ENCODE measurements at regions not wholly inside any gene's neighbourhood (a gene's known extent, or its start where the extent isn't known, plus 50 kb on each side); places are given as distances from the start of the nearest gene placed in this dataset.

GRCh38 chr6:44649365-44650025, 262.0 kb downstream of the CDC5L start:
- no peak for DNase-seq (ENCODE audit: insufficient read length, low spot score, missing footprints)
- Histone ChIP-seq H2AFZ (ENCODE audit: low read length) (no peak overlapping the region), H4K20me1 (ENCODE audit: insufficient read depth, low read length) (no peaks in the 10 kb centered on the region), H3K27ac (ENCODE audit: low read depth, low read length) (no peak overlapping the region), H3K36me3 (ENCODE audit: insufficient read depth, low read length) (no peaks in the 10 kb centered on the region), H3K79me2 (ENCODE audit: insufficient read depth, low read length) (no peaks in the 10 kb centered on the region), H3K4me1 (ENCODE audit: insufficient read depth, low read length) (peaks cover 39% of the 10 kb centered on the region), H3K27me3 (ENCODE audit: insufficient read depth, low read length) (no peaks in the 10 kb centered on the region), H3K4me2 (ENCODE audit: insufficient read depth, low read length) (peak overlapping the region; percentile 43), H3K4me3 (ENCODE audit: insufficient read depth, low read length) (no peak overlapping the region), H3K9me3 (ENCODE audit: low read depth, low read length) (no peaks in the 10 kb centered on the region)
- no peak for TF ChIP-seq CTCF (IDR thresholded peaks at IDR 0.05; ENCODE audit: extremely low read depth, low read depth, low read length)

- no peaks in the 10 kb centered on the region for H3K9me3 ChIP-seq (ENCODE audit: low read depth, low read length)
- H3K4me3 ChIP-seq (ENCODE audit: insufficient read depth, low read length) = no peak overlapping the region
- H3K27ac ChIP-seq (ENCODE audit: low read depth, low read length) = no peak overlapping the region
- no peak for TF ChIP-seq CTCF (IDR thresholded peaks at IDR 0.05; ENCODE audit: extremely low read depth, low read depth, low read length)
- no peak for DNase-seq (ENCODE audit: insufficient read length, low spot score, missing footprints)
- no peak overlapping the region for H3K4me2 ChIP-seq (ENCODE audit: insufficient read depth, low read length)
- peaks cover 42% of the 10 kb centered on the region for H3K4me1 ChIP-seq (ENCODE audit: insufficient read depth, low read length)
- H3K79me2 ChIP-seq (ENCODE audit: insufficient read depth, low read length) = no peaks in the 10 kb centered on the region
- H4K20me1 ChIP-seq (ENCODE audit: insufficient read depth, low read length) = no peaks in the 10 kb centered on the region
- no peaks in the 10 kb centered on the region for H3K27me3 ChIP-seq (ENCODE audit: insufficient read depth, low read length)
- H3K36me3 ChIP-seq (ENCODE audit: insufficient read depth, low read length) = no peaks in the 10 kb centered on the region
- H2AFZ ChIP-seq (ENCODE audit: low read length) = no peak overlapping the region
Measured at GRCh38 chr6:44650495-44650894, 263.0 kb downstream of the CDC5L start.

- H3K79me2 ChIP-seq (ENCODE audit: insufficient read depth, low read length) = no peaks in the 10 kb centered on the region
- no peak for TF ChIP-seq CTCF (IDR thresholded peaks at IDR 0.05; ENCODE audit: extremely low read depth, low read depth, low read length)
- no peak overlapping the region for H3K27ac ChIP-seq (ENCODE audit: low read depth, low read length)
- H3K4me3 ChIP-seq (ENCODE audit: insufficient read depth, low read length) = no peak overlapping the region
- no peaks in the 10 kb centered on the region for H3K36me3 ChIP-seq (ENCODE audit: insufficient read depth, low read length)
- no peaks in the 10 kb centered on the region for H3K9me3 ChIP-seq (ENCODE audit: low read depth, low read length)
- DNase-seq (ENCODE audit: insufficient read length, low spot score, missing footprints) = no peak
- peaks cover 42% of the 10 kb centered on the region for H3K4me1 ChIP-seq (ENCODE audit: insufficient read depth, low read length)
- H2AFZ ChIP-seq (ENCODE audit: low read length) = no peak overlapping the region
- no peaks in the 10 kb centered on the region for H3K27me3 ChIP-seq (ENCODE audit: insufficient read depth, low read length)
- no peak overlapping the region for H3K4me2 ChIP-seq (ENCODE audit: insufficient read depth, low read length)
- H4K20me1 ChIP-seq (ENCODE audit: insufficient read depth, low read length) = no peaks in the 10 kb centered on the region
Measured at GRCh38 chr6:44650947-44651346, 263.4 kb downstream of the CDC5L start.

GRCh38 chr6:44651604-44652003, 264.1 kb downstream of the CDC5L start:
- Histone ChIP-seq H2AFZ (ENCODE audit: low read length) (no peak overlapping the region), H3K4me2 (ENCODE audit: insufficient read depth, low read length) (no peak overlapping the region), H3K9me3 (ENCODE audit: low read depth, low read length) (no peaks in the 10 kb centered on the region), H4K20me1 (ENCODE audit: insufficient read depth, low read length) (no peaks in the 10 kb centered on the region), H3K27ac (ENCODE audit: low read depth, low read length) (no peak overlapping the region), H3K4me1 (ENCODE audit: insufficient read depth, low read length) (peaks cover 36% of the 10 kb centered on the region), H3K36me3 (ENCODE audit: insufficient read depth, low read length) (no peaks in the 10 kb centered on the region), H3K27me3 (ENCODE audit: insufficient read depth, low read length) (no peaks in the 10 kb centered on the region), H3K4me3 (ENCODE audit: insufficient read depth, low read length) (no peak overlapping the region), H3K79me2 (ENCODE audit: insufficient read depth, low read length) (no peaks in the 10 kb centered on the region)
- DNase-seq (ENCODE audit: insufficient read length, low spot score, missing footprints) = no peak
- no peak for TF ChIP-seq CTCF (IDR thresholded peaks at IDR 0.05; ENCODE audit: extremely low read depth, low read depth, low read length)

All from osteoblast (primary cell).